ENCODE measurements at regions not wholly inside any gene's neighbourhood (a gene's known extent, or its start where the extent isn't known, plus 50 kb on each side); places are given as distances from the start of the nearest gene placed in this dataset.

DNA sequence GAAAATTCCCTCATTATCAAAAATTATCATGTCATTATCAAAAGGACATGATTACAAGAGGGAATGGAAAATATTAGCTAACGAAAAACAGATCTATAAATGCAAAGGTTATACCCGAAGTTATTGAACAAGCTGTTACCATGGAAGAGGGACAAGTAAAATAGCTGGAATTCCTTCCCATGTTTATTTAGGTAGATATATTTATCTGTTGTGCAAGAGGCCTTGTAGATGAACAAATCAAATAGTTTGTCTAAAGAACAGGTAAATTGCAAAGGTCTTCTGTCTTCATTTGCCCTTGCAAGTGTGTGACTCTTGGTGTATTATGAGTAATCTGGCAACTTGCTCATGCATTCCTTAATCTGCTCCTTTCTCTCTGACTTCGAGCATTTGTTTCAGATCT lies 1170.9 kb downstream of the SORCS1 start:
- Histone ChIP-seq H3K4me1 (no peaks in the 10 kb centered on the region), H3K27ac (no peak overlapping the region), H3K36me3 (no peaks in the 10 kb centered on the region), H3K9me3 (no peaks in the 10 kb centered on the region), H3K27me3 (no peaks in the 10 kb centered on the region), H3K4me3 (no peak overlapping the region)
- 75 to 78% methylated on average over 3 of the region's 3 CpGs for WGBS, 2 donors (ENCODE audit: low coverage in 1 of 2)
- TF ChIP-seq POLR2AphosphoS5 (IDR thresholded peaks at IDR 0.05): no peak
- no peak for TF ChIP-seq POLR2A (IDR thresholded peaks at IDR 0.05)
- TF ChIP-seq, protein P1, sequence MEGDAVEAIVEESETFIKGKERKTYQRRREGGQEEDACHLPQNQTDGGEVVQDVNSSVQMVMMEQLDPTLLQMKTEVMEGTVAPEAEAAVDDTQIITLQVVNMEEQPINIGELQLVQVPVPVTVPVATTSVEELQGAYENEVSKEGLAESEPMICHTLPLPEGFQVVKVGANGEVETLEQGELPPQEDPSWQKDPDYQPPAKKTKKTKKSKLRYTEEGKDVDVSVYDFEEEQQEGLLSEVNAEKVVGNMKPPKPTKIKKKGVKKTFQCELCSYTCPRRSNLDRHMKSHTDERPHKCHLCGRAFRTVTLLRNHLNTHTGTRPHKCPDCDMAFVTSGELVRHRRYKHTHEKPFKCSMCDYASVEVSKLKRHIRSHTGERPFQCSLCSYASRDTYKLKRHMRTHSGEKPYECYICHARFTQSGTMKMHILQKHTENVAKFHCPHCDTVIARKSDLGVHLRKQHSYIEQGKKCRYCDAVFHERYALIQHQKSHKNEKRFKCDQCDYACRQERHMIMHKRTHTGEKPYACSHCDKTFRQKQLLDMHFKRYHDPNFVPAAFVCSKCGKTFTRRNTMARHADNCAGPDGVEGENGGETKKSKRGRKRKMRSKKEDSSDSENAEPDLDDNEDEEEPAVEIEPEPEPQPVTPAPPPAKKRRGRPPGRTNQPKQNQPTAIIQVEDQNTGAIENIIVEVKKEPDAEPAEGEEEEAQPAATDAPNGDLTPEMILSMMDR (IDR thresholded peaks at IDR 0.05): no peak
- no peak for TF ChIP-seq EP300 (IDR thresholded peaks at IDR 0.05)
- no peak for ATAC-seq

DNA sequence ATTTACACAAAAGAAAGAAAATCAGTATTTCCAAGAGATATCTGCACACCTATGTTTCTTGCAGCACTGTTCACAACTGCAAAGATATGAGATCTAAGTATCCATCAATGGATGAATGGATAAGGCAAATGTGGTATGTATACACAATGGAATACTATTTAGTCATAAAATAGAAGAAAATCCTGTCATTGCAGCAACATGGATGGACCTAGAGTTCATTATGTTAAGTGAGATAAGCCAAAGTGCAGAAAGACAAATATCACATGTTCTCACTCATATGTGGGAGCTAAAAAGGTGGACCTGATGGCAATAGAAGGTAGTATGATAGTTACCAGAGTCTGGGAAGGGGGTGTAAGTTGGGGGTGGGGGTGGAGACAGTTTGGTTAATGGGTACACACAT lies 1171.6 kb downstream of the SORCS1 start:
- H3K4me1 ChIP-seq: no peaks in the 10 kb centered on the region
- no peak for ATAC-seq
- no peaks in the 10 kb centered on the region for H3K9me3 ChIP-seq
- TF ChIP-seq POLR2A (IDR thresholded peaks at IDR 0.05) (no peak), POLR2AphosphoS5 (IDR thresholded peaks at IDR 0.05) (no peak), EP300 (IDR thresholded peaks at IDR 0.05) (no peak)
- TF ChIP-seq, protein P1 (IDR thresholded peaks at IDR 0.05): no peak
- no peak overlapping the region for H3K27ac ChIP-seq
- no peaks in the 10 kb centered on the region for H3K27me3 ChIP-seq
- no peaks in the 10 kb centered on the region for H3K36me3 ChIP-seq
- no peak overlapping the region for H3K4me3 ChIP-seq

- no peak overlapping the region for H3K4me3 ChIP-seq
- no peaks in the 10 kb centered on the region for H3K9me3 ChIP-seq
- no peak overlapping the region for H3K27ac ChIP-seq
- WGBS, 2 donors (ENCODE audit: low coverage in 1 of 2): 100% methylated on average over 1 of the region's 2 CpGs; no CpG with 5 or more reads in 1 of the 2 donors
- H3K27me3 ChIP-seq: no peaks in the 10 kb centered on the region
- no peak for ATAC-seq
- TF ChIP-seq, protein P1 (IDR thresholded peaks at IDR 0.05): no peak
- TF ChIP-seq POLR2AphosphoS5 (IDR thresholded peaks at IDR 0.05) (no peak), EP300 (IDR thresholded peaks at IDR 0.05) (no peak), POLR2A (IDR thresholded peaks at IDR 0.05) (no peak)
- H3K4me1 ChIP-seq: no peaks in the 10 kb centered on the region
- no peaks in the 10 kb centered on the region for H3K36me3 ChIP-seq
Measured at GRCh38 chr10:105990529-105990928, 1174.0 kb downstream of the SORCS1 start.

DNA sequence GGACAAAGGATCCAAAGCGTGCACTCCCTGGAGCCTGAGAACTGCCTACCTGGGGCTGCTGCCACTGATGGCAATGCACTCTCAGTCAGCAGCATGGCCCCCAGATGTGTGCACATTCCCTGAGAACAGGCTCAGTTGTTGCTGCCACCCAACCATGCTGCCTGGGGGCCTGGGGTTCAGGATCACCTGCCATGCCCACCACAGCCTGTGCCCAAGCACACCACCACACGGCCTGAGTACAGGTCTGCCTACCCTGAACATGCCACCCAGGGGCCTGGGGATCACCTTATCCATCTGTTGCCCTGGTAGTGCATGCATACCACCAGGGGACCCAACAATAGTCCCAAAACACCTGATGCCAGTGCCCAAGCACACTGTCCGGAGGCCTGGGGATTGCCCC lies 1174.5 kb downstream of the SORCS1 start:
- no peak for ATAC-seq
- 100% methylated on average over 1 of the region's 3 CpGs for WGBS, 2 donors (ENCODE audit: low coverage in 1 of 2)

DNA sequence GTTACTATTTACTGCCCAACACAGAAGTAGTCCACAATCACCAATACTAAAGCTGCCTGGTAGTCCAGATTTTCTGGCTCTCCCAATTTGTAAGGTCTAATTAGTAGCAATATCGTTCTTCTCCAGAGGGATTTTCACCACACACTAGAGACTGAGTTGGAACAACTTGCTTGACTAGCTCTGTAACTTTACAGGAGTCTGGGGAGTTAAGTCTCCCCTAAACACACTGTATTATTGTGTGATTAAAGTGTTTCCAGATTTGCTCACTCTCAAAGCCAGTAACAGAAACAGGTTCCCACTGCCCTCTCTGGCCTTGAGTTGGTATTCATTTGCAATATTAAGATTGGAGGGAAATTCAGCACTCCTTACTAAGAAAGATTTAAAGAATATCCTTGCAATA lies 1175.7 kb downstream of the SORCS1 start:
- Histone ChIP-seq H3K9me3 (no peaks in the 10 kb centered on the region), H3K27ac (no peak overlapping the region), H3K4me3 (no peak overlapping the region), H3K4me1 (no peaks in the 10 kb centered on the region), H3K36me3 (no peaks in the 10 kb centered on the region), H3K27me3 (no peaks in the 10 kb centered on the region)
- TF ChIP-seq EP300 (IDR thresholded peaks at IDR 0.05) (no peak), POLR2A (IDR thresholded peaks at IDR 0.05) (no peak), POLR2AphosphoS5 (IDR thresholded peaks at IDR 0.05) (no peak)
- TF ChIP-seq, protein P1 (IDR thresholded peaks at IDR 0.05): no peak
- no peak for ATAC-seq
- 78 to 82% methylated on average over 1 of the region's 1 CpG for WGBS, 2 donors (ENCODE audit: low coverage in 1 of 2)

More for the DNA sequence above, 1174.5 kb downstream of the SORCS1 start:
- no peaks in the 10 kb centered on the region for H3K36me3 ChIP-seq
- no peak overlapping the region for H3K27ac ChIP-seq
- H3K27me3 ChIP-seq: no peaks in the 10 kb centered on the region
- H3K9me3 ChIP-seq: no peaks in the 10 kb centered on the region
- H3K4me1 ChIP-seq: no peaks in the 10 kb centered on the region
- no peak overlapping the region for H3K4me3 ChIP-seq
- TF ChIP-seq EP300 (IDR thresholded peaks at IDR 0.05): no peak
- no peak for TF ChIP-seq POLR2A (IDR thresholded peaks at IDR 0.05)
- TF ChIP-seq, protein P1 (IDR thresholded peaks at IDR 0.05): no peak
- TF ChIP-seq POLR2AphosphoS5 (IDR thresholded peaks at IDR 0.05): no peak
